PC-9 (cell line): ENCODE measurements at regions not wholly inside any gene's neighbourhood (a gene's known extent, or its start where the extent isn't known, plus 50 kb on each side); places are given as distances from the start of the nearest gene placed in this dataset.

ENCODE experiments used
- CTCF ChIP-seq: fragments of 200-600 bp; sonication (generic); conservative IDR thresholded peaks from 2 replicates; pipeline ENCODE4 v1.6.1; 2017; ENCODE audit warnings: mixed run types, antibody characterized with exemption, mild to moderate bottlenecking, moderate library complexity
- EZH2 ChIP-seq: fragments of 200-600 bp; sonication (generic); IDR thresholded peaks from 2 replicates; pipeline ENCODE4 v1.8.0; 2017; ENCODE audit warnings: antibody characterized with exemption, low read depth

- TF ChIP-seq EZH2 = no peak
- no peak for TF ChIP-seq CTCF
Measured at GRCh38 chr5:133847886-133848285, 120.5 kb downstream of the C5orf15 start.
